Mammary epithelial cell (primary cell): ENCODE measurements at regions not wholly inside any gene's neighbourhood (a gene's known extent, or its start where the extent isn't known, plus 50 kb on each side); places are given as distances from the start of the nearest gene placed in this dataset.

Experiments used
- EZH2 ChIP-seq: IDR thresholded peaks from 2 replicates; pipeline ENCODE4 v1.6.1; 2012; ENCODE audit warnings: low read length, inconsistent platforms, borderline replicate concordance
- TF ChIP-seq, protein P1 (sequence below), 2 donors: IDR thresholded peaks in 1 of 2; conservative IDR thresholded peaks in 1 of 2; 2 replicates each; pipeline ENCODE4 v1.5.1; 2011 to 2012; ENCODE audit warnings: inconsistent platforms in 2 of 2, low read length in 2 of 2, mild to moderate bottlenecking in 2 of 2, control low read depth in 1 of 2, low read depth in 1 of 2; ENCODE audit not compliant: insufficient read depth in 1 of 2; ENCODE audit errors: extremely low read depth in 1 of 2

DNA sequence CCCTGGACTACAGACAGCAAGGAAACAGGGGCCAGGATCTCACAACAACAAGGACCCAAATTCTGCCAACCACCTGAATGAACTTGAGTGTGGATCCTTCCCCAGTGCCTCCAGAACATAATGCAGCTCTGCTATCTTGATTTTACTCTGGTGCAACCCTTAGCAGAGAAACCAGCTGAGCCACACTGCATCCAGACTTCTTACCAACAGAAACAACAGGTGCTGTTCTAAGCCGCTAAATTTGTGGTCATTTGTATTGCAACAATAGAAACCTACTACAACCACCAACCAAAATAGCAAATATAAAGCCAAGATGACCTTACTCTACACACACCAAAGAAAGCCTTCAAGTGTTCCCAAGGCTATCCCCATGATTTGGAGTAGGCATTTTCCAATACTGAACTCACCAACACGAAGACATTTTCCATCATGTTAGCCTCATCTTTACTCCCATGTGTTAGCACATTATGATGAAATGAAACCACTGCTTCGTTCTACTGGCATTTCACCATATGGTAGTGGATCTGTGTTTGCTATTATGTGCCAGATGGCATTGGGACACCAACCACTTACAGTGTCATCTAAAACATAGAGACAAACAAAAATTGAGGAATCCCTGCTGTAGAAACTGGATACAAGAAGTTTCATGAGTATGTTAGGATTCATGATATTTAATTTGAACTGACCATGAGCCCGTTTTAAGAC, 249.8 kb upstream of the ID4 start:
- TF ChIP-seq, protein P1, sequence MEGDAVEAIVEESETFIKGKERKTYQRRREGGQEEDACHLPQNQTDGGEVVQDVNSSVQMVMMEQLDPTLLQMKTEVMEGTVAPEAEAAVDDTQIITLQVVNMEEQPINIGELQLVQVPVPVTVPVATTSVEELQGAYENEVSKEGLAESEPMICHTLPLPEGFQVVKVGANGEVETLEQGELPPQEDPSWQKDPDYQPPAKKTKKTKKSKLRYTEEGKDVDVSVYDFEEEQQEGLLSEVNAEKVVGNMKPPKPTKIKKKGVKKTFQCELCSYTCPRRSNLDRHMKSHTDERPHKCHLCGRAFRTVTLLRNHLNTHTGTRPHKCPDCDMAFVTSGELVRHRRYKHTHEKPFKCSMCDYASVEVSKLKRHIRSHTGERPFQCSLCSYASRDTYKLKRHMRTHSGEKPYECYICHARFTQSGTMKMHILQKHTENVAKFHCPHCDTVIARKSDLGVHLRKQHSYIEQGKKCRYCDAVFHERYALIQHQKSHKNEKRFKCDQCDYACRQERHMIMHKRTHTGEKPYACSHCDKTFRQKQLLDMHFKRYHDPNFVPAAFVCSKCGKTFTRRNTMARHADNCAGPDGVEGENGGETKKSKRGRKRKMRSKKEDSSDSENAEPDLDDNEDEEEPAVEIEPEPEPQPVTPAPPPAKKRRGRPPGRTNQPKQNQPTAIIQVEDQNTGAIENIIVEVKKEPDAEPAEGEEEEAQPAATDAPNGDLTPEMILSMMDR (conservative IDR thresholded peaks at IDR 0.05 in 1 of 2, IDR thresholded peaks at IDR 0.05 in 1 of 2; ENCODE audit: extremely low read depth in 1 of 2, insufficient read depth in 1 of 2, low read depth in 1 of 2, low read length in 2 of 2), result no peak
- TF ChIP-seq EZH2, result no peak
